ENCODE measurements at regions not wholly inside any gene's neighbourhood (a gene's known extent, or its start where the extent isn't known, plus 50 kb on each side); places are given as distances from the start of the nearest gene placed in this dataset.

DNA sequence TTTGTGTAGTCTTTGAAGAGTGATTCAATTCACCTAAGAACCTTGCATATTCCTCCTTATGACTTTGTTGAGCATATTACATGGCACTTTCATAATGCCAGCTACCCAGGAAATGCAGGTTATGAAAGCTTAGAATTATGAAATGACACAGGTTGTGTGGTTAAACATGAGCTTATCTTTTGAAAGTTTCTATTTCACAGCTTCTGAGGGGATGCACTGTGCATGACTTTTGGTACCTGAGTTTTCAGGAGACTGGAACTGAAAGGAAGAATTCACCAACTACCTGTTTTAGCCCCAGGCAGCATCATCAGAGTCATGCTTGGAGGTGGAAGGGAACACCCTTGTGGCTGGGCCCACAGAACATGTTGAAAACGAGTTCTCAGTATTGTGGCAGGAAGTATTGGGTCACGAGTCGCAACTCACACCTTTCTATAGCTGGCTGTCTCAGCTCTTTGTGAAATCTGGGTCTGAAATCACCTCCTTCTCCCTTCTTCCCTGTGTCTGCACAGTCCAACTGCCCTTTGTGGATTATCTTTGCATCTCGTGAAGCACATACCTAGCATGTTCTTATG lies 228.2 kb downstream of the PTEN start:
- no peak overlapping the region for H3K4me3 ChIP-seq
- DNase-seq = no peak
- no peaks in the 10 kb centered on the region for H3K27me3 ChIP-seq
- H3K9me3 ChIP-seq = no peaks in the 10 kb centered on the region; the same call in 1 of the 2 replicates
- no peaks in the 10 kb centered on the region for H3K36me3 ChIP-seq

DNA sequence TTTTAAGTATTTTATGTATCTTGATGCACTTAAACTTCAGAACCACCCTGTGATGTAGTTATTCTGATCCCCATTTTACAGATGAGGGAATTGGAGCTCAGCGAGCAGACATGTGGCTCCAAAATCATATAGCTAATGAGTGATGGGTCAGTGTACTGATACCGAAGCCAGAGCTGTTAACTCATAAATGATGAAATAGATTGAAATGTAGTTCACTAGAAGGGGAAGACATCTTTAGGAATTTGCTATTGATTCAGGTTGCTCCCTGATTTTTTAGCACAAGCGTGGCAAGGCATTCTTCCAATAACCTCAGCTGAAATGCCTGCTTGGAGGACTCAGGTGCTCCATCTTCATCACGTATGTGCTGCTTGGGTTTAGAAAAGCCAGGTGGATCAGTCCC lies 228.8 kb downstream of the PTEN start:
- Histone ChIP-seq H3K27me3 (no peaks in the 10 kb centered on the region), H3K9me3 (no peaks in the 10 kb centered on the region; the same call in 1 of the 2 replicates), H3K36me3 (no peaks in the 10 kb centered on the region), H3K4me3 (no peak overlapping the region)
- DNase-seq = no peak

DNA sequence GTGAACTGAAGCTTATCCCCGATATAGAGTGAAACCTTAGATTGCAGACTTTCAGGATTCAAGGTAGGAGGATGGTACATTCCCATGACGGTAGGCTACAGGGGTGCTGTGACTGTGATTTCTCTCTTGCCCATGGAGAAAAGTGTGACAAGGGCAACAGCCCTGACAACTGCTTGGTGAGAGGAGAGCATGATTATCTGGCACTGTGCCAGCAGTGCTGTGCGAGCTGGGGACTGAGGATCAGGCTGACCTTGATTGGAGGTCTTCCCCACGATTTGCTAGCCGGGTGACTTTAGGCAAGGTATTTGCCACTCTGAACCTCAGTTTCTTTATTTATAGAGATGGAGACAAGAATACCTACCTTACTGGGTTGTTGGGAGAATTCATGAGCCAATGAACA lies 229.5 kb downstream of the PTEN start:
- DNase-seq = no peak
- H3K36me3 ChIP-seq = no peaks in the 10 kb centered on the region
- no peaks in the 10 kb centered on the region; the same call in 1 of the 2 replicates for H3K9me3 ChIP-seq

DNA sequence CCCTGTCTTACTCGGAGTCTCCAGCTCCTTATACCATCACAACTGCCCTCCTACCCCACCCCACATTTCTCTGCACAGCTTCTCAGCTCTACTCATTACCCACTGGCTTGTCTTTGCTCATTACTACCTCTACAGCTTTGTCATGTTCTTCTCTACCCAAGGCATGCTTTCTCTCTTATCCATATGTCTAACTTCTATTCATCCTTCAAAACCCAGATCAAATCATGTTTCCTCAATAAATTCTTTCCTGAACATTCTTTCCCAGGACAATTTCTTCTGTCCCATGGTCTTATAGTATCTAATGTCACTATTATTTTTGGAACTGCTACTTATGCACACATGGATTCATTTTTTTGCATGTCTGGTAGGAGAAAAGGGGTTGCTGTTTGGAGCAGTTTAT lies 231.4 kb downstream of the PTEN start:
- Histone ChIP-seq H3K36me3 (no peaks in the 10 kb centered on the region), H3K9me3 (no peaks in the 10 kb centered on the region), H3K4me3 (no peak overlapping the region), H3K27me3 (no peaks in the 10 kb centered on the region)
- DNase-seq = no peak

More for the DNA sequence above, 229.5 kb downstream of the PTEN start:
- no peaks in the 10 kb centered on the region for H3K27me3 ChIP-seq
- no peak overlapping the region for H3K4me3 ChIP-seq

DNA sequence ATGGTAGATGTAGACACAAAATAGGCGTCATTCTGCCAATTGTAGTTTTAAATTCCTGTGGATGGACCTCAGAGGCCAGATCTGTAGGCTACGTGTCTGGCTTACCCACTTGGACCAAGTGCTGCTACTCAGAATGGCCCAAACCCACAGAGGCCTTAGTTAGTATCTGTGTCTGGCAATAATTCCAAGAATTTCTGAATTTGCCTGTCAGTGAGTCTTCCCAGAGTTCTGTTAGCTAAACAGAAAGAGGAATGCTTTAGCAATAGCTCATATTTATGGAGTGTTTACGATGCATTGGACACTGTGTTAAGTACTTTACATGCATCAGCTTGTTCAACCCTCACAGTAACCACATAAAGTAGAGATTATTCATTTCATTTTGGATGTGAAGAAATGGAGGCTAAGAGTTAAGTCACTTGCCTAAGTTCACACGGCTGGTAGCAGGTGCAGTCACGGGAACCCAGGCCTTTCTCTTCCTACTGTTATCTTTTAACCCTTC lies 231.8 kb downstream of the PTEN start:
- H3K4me3 ChIP-seq = no peak overlapping the region
- DNase-seq = peak; percentile 87
- no peaks in the 10 kb centered on the region for H3K9me3 ChIP-seq
- no peaks in the 10 kb centered on the region for H3K27me3 ChIP-seq
- no peaks in the 10 kb centered on the region for H3K36me3 ChIP-seq

DNA sequence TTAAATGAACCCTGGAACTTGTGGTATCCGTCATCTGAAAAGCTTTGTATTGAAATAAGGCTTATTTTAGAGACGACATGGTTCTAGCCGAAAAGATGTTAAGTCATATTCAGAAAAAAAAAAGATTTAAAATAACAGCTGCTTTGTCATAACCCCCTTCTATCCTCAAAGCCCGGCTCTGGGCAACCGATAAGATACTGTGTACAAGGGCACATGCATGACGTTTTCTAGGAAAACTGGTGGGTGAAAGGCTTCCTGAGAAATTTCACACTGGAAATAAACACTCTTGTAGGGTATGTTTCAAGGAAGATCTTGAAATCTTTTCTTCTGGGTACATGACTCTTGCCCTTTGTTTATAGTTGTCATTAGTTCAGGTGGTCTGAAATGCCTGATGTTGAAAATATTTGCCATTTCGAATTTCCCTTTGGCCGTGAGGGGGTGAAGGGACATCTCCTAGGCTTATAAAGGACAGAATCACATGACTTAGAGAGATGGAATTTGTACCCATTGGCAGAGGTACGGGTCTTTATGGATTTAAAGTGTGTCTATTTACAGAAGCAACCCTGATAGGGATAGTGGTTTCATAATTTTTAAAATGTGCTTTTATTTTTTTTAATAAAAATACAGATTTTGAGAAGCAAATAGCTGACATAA lies 232.5 kb downstream of the PTEN start:
- Histone ChIP-seq H3K4me3 (no peak overlapping the region), H3K27me3 (no peaks in the 10 kb centered on the region), H3K36me3 (no peaks in the 10 kb centered on the region), H3K9me3 (no peaks in the 10 kb centered on the region)
- DNase-seq = no peak

DNA sequence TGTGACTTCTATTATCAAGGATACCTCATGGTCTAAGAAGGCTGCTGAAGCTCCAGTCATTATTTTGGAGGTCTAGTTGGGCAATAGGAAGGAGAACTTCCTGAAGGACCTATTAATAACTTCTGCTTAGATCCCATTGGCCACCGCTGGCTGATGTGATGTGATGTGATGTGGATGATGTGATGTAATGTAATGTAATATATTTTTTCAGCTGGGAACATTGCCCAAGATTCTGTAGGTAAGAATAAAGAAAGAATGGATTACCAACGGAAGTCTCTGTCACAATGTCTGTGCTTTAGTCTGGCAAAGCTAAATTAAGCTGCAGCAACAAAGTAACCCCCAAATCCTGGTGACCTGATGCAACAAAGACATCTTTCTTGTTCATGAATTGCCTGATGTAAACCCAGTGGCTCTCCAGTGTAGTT lies 233.7 kb downstream of the PTEN start:
- DNase-seq = no peak
- no peaks in the 10 kb centered on the region; the same call in 1 of the 2 replicates for H3K9me3 ChIP-seq
- H3K36me3 ChIP-seq = no peaks in the 10 kb centered on the region
- H3K4me3 ChIP-seq = no peak overlapping the region
- no peaks in the 10 kb centered on the region for H3K27me3 ChIP-seq

DNA sequence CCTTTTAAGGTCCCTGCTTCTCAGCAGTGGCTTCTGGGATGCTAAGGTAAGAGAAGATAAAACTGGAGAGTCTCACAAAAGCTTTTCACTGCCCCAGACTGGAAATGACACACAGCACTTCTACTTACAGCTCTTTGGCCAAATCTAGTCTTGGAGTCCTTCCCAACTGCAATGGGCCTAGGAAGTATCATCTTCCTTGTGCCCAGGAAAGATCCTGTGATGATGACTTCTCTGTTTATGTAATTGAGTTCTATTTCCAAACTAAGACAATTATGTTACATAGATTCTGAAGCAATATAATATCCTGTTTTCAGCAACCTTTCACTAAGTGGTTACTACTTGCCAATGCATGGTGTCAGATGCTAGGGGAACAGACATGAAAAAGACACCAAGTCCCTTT lies 234.1 kb downstream of the PTEN start:
- H3K9me3 ChIP-seq = no peaks in the 10 kb centered on the region; the same call in 1 of the 2 replicates
- no peak overlapping the region for H3K4me3 ChIP-seq
- no peaks in the 10 kb centered on the region for H3K36me3 ChIP-seq
- H3K27me3 ChIP-seq = no peaks in the 10 kb centered on the region
- peak; percentile 74 for DNase-seq

DNA sequence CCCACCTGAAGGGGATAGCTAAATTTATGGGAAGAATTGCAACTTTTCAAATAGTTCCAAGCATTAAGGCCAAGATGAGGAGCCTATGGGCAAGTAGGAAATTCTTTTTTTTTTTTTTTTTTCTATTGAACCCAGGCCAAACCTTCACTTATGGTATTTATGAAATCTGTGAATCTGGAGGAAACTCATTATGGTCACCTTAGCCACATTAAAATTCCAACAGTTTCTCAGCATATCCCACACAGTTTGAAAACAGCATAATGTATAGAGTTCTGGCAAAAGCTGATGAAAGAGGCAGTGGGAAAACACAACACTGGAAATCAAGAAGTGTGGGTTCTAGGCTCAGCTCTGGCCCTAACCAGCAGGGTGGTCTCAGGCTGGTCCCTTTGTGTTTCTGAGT lies 236.9 kb downstream of the PTEN start:
- no peak overlapping the region for H3K4me3 ChIP-seq
- DNase-seq = no peak
- H3K36me3 ChIP-seq = no peaks in the 10 kb centered on the region
- H3K9me3 ChIP-seq = no peaks in the 10 kb centered on the region; the same call in 1 of the 2 replicates
- no peaks in the 10 kb centered on the region for H3K27me3 ChIP-seq

DNA sequence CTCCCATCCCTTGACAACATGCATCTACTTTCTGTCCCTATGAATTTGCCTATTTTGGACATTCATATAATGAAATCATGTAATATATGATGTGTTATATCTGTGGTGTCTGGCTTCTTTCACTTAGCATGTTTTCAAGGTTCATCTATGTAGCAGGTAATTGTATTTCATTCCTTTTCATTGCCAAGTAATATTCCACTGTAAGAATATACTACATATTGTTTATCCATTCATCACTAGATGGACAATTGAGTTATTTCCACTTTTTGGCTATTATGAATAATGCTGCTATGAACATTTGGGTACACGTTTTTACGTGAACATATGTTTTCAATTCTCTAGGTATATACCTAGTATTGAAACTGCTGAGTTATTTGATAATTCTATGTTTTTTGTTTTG lies 238.2 kb downstream of the PTEN start:
- H3K36me3 ChIP-seq = no peaks in the 10 kb centered on the region
- no peak for DNase-seq
- H3K27me3 ChIP-seq = no peaks in the 10 kb centered on the region

DNA sequence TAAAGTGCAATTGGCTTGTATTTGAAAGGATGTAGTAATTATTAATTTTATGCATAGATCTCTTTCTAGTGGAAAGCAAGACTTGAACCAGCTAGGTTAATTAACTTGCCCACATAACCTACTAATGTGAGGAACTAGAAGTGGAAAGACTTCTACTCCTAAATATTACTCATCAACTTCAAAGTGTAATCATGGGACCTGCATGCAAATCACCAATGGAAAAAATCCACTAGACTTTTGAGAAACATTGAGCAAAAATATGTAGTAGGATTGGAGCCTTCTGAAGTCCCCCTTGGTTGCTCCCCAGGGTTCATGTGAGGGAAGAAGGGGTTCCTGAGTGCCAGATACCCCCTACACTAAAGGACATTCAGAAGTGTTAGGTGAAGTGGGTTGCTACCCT lies 240.2 kb downstream of the PTEN start:
- no peaks in the 10 kb centered on the region for H3K36me3 ChIP-seq
- no peak for DNase-seq
- H3K4me3 ChIP-seq = no peak overlapping the region
- H3K9me3 ChIP-seq = no peaks in the 10 kb centered on the region; the same call in 1 of the 2 replicates
- H3K27me3 ChIP-seq = no peaks in the 10 kb centered on the region

More for the DNA sequence above, 238.2 kb downstream of the PTEN start:
- H3K9me3 ChIP-seq = no peaks in the 10 kb centered on the region; the same call in 1 of the 2 replicates
- H3K4me3 ChIP-seq = no peak overlapping the region

DNA sequence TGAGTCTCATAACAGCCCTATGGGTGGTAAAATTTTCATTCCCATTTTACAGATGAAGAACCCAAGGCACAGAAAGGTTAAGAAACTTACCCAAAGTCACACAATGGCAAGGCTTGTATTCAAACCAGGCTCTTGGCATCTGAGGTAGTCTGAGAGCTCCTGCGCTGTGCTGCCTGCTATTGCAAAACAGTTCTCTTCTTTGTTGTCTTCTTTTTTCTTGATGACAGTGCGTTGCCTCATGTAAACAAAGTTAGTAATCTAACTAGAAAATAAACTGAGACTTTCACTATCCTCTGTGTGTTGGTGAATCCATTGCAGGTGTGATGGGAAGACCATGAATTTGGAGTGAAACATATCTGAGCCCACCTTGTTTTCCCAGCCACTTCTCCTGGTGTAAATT lies 240.8 kb downstream of the PTEN start:
- Histone ChIP-seq H3K4me3 (no peak overlapping the region), H3K27me3 (no peaks in the 10 kb centered on the region), H3K9me3 (no peaks in the 10 kb centered on the region; the same call in 1 of the 2 replicates), H3K36me3 (no peaks in the 10 kb centered on the region)
- DNase-seq = no peak

DNA sequence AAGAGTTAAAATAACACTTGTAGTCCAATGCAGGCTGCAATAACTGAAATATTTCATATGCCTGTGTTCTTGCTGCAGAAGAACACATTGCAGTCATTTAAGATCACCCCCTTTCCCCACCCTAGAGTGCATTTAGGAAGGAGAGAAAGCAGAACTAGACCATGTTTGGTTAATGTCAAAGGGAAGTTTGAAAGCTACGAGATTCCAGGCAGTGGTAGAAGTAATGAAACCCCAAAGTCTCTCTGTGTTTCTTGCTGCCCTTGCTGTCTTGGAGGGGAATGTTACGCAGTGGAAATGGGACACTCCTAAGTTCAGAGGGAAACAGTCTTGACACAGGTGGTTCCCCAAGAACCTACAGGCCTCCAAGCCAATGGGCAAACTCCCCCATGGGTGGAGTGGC lies 242.9 kb downstream of the PTEN start:
- H3K36me3 ChIP-seq = no peaks in the 10 kb centered on the region
- no peak for DNase-seq
- H3K27me3 ChIP-seq = no peaks in the 10 kb centered on the region
- H3K9me3 ChIP-seq = no peaks in the 10 kb centered on the region; the same call in 1 of the 2 replicates
- H3K4me3 ChIP-seq = no peak overlapping the region

DNA sequence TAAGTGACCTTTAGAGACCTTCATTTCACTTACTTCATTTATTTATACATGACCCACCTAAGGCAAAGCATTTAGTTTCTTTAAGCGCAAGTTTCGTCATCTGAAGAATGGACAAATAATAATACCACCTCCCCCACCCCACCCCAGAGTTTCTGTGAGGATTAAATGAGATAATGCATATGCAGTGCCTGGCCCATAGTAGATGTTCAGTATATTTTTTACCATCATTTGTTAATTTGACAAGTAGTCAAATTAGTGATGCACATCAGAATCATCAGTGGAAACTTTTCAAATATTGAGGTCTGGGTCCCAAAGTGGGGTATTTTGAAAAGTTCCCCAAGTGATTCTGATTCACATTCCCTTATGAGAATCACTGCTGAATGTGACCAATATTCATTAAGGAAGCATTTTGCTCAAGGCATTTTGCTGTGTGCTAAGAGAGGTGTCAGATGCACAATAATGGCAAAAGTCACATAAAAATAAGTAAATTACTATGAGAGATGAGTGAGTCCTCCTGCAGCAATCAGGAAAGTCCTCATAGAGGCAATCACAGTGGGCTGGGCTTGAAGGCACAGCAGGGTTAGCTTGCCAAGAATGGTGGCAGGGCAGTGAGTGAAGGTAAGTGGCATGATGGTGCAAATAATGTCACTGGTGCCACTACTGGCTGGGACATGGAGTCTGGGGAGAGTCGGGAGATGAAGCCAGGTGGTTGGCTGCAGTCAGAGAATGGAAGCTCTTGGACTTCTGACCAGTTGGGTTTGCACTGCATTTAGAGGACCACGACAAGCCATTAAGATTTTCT lies 244.1 kb downstream of the PTEN start:
- H3K9me3 ChIP-seq = no peaks in the 10 kb centered on the region
- no peaks in the 10 kb centered on the region for H3K36me3 ChIP-seq
- no peaks in the 10 kb centered on the region for H3K27me3 ChIP-seq

DNA sequence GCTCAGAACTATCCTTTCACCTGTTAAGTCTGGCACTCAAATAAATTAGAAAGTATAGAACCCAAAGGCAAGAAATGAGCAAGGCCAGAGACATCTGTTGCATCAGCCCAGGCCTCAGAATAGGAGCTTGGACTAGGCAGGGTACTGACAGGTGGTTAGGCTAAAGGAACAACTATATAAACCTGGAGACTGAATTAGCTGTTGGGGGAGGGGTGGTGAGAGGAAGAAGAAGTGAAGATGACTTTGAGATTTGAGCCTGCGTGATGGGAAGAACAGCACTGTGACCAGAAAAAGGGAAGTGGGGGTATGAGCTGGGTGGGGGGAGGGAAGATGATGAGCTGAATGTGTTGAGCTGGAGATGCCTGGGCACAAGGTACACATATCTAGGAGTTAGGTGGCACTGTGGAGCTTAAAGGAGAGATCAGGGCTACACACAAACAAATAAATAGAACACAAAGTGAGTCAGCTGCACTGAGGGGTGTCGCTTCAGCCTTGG lies 244.7 kb downstream of the PTEN start:
- Histone ChIP-seq H3K4me3 (no peak overlapping the region), H3K9me3 (no peaks in the 10 kb centered on the region), H3K36me3 (no peaks in the 10 kb centered on the region), H3K27me3 (no peaks in the 10 kb centered on the region)
- DNase-seq = no peak

More for the DNA sequence above, 244.1 kb downstream of the PTEN start:
- DNase-seq = no peak
- H3K4me3 ChIP-seq = no peak overlapping the region

DNA sequence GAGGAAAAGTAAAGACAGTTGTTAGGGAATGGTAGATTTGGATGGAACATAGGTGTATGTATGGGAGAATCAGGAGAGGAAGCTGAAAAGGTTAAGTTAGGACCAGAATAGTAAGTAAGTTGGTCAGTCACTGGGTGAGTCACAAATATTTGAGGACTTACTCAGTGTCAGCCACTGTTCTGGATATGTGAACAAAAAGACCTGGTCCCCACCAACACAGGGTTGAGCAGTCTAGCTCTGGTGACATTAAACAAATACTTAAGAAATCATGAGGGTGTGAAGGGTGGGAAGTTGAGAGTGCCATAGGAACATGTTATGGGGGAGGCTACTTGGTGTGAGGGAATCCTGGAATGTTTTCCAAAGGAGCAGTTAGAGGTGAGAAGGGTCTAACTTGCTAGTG lies 246.9 kb downstream of the PTEN start:
- peak; percentile 29 for DNase-seq
- Histone ChIP-seq H3K4me3 (no peak overlapping the region), H3K27me3 (no peaks in the 10 kb centered on the region), H3K9me3 (no peaks in the 10 kb centered on the region), H3K36me3 (no peaks in the 10 kb centered on the region)

DNA sequence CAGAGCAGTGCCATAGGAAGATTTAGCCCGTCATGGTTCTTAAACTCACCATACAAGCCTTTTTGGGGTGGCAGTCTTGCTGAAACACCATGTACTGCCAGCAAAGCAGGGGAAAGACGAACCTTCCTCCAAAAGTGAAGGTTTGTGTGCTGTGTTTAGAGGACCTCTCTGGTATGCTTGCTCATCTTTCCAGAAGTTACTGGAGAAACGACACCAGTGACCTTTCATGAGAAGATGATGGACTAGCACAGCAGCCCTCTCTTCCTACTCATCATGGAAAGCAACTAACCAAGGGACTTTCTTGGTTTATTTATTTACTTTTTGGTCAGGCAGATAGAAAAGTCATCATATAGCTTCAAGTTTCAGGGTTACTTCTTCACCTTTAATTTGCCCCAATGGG lies 247.4 kb downstream of the PTEN start:
- DNase-seq = no peak

More for the DNA sequence above, 247.4 kb downstream of the PTEN start:
- H3K4me3 ChIP-seq = no peak overlapping the region
- no peaks in the 10 kb centered on the region for H3K27me3 ChIP-seq
- H3K9me3 ChIP-seq = no peaks in the 10 kb centered on the region
- no peaks in the 10 kb centered on the region for H3K36me3 ChIP-seq
